GM21423 (cell line): ENCODE measurements at regions not wholly inside any gene's neighbourhood (a gene's known extent, or its start where the extent isn't known, plus 50 kb on each side); places are given as distances from the start of the nearest gene placed in this dataset.
"Not testable (repeated sequence)": the region's sequence is repeated elsewhere in the genome, so short reads cannot be mapped to it uniquely, and the experiment has no call there.

Source experiments
- ATAC-seq: cut with Tn5 transposase; IDR thresholded peaks from one replicate; pipeline ENCODE4 v1.9.1; 2021; ENCODE audit warnings: mild to moderate bottlenecking, moderate library complexity; ENCODE audit not compliant: unreplicated experiment

DNA sequence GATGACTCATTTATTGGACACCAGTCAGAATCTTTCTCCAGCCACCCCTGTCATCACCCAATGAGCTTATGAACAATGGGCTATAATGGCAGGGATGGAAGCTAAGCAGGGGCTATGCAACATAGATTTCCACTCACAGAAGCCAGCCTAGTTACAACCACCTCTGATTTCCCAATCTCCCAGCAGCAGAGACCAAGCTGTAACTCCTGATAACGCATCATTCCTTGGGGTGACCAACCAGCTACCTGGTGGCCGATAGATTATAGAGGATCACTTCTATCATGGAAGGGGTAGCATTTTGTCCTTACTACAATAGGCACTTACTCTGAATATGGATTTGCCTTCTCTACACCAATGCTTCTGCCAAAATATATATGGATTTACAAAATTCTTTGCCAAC lies 302.3 kb upstream of the ATXN7L3B start:
- ATAC-seq, result no peak

DNA sequence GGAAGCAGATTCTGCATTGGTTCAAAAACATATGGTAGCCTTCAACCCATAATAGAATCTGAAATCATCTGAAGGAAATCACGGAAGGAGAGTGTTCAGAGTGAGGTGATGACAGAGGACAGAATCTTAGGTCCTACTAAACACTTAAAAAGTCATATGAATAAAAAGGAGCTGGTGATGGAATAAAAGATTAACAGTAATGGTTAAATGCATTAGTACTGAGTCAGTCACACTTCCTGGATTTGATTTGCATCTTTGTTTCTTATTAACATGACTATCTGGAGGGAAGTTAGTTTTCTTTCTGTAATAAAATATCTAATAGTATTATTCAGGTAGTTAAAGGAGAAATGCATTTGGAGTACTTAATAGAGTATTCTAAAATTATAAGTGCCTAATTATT lies 296.3 kb upstream of the ATXN7L3B start:
- ATAC-seq, result no peak

DNA sequence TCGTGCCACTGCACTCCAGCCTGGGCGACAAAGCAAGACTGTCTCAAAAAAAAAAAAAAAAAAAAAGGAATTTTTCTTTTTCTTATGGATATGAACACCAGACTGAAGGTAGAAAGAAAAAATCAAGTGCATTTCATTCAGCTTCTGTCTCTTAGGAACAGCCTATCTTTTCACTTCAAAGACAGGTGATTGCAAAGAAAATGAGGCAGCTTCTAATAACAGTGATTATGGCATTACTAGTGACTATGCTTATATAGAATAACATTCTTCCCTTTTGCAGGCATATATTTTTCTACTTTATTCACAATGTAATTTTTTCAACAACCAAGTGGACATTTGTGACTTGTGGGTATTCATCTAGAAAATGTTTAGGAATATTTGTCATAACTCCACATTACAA lies 295.5 kb upstream of the ATXN7L3B start:
- ATAC-seq, result no peak

DNA sequence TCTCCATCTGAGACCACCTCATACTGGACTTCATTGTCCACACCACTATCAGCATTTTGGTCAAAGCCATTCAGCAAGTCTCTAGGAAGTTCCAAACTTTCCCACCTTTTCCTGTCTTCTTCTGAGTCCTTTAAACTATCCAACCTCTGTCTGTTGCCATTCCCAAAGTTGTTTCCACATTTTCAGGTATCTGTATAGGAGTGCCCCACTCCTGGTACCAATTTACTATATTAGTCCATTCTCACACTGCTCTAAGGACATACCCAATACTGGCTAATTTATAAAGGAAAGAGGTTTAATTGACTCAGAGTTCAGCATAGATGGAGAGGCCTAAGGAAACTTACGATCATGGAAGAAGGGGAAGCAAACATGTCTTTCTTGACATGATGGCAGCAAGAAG lies 292.2 kb upstream of the ATXN7L3B start:
- ATAC-seq, result no peak

DNA sequence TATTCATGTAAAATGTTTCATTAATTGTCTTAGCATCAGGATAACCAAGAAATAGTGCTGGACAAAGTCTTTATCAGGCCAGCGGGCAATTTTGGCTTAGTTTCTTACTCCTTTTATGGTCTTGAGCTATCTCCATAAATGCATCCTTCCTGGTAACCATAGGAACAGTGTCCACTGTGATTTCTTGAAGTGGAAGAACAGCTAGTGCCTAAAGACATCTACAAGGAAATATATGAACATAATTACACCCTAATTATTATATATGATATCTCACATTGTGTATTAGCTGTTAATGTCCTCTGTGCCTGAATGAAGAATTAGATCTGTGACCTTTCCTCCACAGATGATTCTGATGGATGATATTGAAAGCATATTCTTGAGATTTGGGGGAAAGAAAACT lies 286.7 kb upstream of the ATXN7L3B start:
- ATAC-seq, result no peak

DNA sequence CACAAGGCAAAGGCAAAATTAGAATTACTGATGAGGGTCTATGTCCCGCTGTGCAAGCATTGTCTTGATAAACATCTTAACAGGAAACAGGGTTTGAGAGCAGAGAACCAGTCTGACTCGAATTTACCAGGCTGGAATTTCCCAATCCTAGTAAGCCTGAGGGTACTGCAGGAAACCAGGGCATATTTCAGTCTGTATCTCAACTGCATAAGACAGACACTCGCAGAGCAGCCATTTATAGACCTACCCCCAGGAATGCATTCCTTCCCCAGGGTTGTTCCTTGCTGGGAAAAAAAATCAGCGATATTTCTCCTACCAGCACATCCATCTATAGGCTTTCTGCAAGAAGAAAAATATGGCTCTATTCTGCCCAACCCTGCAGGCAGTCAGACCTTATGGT lies 283.8 kb upstream of the ATXN7L3B start:
- ATAC-seq, result not testable (repeated sequence)

DNA sequence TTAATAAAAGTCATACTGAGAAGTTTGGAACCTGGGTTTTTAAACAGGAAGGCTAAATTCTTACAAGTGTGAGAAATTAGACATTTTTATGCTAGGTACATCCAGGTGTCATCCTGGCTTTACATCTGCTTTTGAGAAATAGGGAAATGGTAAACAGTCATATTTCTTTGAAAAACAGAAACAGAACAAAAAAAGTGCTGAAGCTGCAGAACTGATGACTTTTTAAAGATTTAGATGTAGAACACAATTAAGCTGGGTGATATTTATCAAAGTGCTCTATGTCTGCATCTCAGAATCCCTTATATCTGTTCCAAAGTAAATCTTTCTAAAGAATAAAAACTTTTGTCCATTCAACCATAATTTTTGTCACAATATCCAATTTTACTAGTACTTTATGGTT lies 282.9 kb upstream of the ATXN7L3B start:
- ATAC-seq, result no peak

DNA sequence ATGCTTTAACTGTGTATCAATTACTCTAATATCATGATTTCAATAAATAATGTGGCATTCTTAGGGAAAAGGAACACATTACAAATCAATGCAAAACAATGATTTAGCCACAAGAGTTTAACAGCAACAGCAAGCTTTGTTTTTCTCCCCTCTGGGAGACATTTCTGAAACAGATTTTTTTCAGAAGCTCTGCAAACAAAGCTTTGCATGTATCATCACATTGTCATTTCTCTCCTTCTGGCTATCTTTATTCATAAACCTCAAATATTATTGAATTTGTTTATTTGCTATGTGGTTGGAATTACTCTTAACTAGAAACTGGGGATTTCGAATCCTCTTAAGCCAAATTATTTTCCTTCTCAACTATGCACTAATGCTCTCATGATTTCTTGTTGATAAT lies 278.4 kb upstream of the ATXN7L3B start:
- no peak for ATAC-seq

DNA sequence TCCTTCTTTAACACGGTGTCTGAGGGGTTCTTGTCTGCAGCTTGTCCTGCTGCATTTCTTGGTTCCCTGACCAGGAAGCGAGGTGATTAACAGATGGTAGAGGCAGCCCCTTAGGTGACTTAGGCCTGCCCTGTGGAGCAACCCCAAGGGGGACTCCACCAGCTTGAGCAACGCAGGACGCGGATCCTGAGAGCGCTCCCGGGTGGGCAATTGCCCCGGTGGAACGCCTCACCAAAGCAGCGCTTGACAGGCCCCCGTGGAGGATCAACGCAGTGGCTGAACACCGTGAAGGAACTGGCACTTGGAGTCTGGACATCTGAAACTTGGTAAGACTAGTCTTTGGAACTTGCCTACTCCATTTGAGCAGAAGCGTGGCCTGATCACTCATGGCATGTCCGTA lies 272.9 kb upstream of the ATXN7L3B start:
- ATAC-seq, result no peak

DNA sequence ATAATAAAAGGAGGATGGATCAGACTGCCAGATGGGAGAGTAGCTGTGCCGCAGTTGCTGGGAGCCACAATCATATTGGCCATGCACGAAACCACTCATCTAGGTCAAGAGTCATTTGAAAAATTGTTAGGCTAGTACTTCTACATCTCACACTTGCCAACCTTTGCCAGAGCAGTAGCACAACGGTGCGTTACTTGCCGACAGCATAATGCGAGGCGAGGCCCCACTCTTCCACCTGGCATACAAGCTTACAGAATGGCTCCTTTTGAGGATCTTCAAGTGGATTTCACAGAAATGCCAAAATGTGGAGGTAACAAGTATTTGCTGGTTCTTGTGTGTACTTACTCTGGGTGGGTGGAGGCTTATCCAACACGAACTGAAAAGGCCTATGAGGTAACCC lies 268.3 kb upstream of the ATXN7L3B start:
- ATAC-seq, result not testable (repeated sequence)

DNA sequence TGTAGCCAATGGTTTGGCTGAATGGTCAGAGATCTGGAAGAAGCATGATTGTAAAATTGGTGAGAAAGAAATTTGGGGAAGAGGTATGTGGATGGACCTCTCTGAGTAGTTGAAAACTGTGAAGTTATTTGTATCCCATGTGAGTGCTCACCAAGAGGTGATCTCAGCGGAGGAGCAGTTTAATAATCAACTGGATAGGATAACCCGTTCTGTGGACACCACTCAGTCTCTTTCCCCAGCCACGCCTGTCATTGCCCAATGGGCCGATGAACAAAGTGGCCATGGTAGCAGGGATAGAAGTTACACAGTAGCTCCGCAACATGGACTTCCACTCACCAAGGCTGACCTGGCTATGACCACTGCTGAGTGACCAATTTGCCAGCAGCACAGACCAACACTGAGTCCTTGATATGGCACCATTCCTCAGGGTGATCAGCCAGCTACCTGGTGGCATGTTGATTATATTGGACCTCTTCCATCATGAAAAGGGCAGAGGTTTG lies 257.4 kb upstream of the ATXN7L3B start:
- ATAC-seq, result no peak

DNA sequence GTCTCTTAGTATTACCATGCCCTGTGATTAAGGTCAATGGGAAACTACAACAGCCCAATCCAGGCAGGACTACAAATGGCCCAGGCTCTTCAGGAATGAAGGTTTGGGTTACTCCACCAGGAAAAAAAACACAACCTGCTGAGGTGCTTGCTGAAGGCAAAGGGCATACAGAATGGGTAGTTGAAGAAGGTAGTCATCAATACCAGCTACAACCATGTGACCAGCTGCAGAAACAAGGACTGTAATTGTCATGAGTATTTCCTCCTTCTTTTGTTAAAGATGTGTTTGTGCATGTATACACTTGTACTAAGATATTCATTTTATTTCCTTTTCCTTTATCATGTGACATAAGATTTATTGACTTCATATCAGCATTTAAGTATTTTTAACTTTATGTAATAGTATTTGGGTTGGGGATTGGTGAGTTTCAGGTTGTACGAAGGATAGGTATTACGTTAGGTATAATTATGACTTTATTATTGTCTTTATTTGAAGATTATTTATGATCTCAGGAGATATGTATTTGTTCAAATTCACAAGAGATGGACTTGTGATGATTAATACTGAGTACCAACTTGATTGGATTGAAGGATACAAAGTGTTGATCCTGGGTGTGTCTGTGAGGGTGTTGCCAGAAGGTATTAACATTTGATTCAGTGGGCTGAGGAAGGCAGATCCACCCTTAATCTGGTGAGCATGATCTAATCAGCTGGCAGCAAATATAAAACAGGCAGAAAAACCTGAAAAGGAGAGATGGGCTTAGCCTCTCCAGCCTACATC lies 256.0 kb upstream of the ATXN7L3B start:
- not testable (repeated sequence) for ATAC-seq

DNA sequence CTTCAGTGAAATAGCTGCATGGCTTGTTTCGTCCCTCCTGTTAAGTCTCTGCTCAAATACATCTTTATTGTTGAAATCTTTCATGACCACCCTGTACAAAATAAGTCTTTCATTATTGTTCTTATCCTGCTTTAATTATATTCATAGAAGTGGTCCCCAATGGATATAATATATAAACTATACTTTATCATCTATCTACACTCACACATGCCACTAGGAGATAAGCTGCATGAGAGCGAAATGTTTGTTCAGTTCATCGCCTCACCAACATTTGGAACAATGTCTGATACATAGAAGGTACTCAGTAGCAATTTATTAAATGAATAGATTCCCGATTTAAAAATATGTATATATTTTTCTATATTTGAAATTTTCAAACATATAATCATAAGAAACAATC lies 254.0 kb upstream of the ATXN7L3B start:
- no peak for ATAC-seq

DNA sequence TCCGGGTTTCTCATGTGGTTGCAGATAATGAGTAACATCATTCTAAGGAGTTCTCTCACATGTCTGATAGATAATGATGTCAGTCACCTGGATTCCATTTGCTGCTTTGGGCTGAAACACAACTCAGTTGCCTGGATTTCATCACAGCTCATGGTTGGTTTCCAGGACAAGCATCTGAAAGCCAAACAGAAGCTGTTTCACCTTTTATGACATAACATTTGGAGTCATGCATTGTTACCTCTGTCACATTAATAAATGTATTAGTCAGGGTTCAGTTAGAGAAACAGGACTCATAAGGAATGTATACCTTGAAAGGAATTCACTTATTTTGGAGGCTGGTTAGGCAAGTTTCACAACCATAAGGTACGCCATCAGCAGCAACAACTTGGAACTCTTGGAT lies 251.9 kb upstream of the ATXN7L3B start:
- no peak for ATAC-seq

DNA sequence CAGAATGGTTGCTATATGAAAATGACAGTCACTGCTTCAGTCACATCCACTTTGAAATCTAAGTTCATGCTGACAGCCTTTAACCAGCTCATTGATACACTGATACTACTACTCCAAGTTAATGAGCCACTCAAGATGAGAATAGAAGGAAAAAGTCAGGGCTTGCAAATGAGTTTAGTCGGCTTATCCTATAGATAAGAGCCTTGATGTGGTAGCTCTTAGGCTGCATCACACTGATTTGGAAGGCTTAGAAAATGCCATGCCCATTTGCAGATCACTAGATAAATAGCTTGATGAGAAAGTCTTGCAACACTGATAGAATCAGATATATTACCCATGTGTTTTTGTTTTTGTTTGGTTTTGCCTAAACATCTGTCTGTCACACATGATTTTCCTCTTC lies 251.4 kb upstream of the ATXN7L3B start:
- ATAC-seq, result no peak

DNA sequence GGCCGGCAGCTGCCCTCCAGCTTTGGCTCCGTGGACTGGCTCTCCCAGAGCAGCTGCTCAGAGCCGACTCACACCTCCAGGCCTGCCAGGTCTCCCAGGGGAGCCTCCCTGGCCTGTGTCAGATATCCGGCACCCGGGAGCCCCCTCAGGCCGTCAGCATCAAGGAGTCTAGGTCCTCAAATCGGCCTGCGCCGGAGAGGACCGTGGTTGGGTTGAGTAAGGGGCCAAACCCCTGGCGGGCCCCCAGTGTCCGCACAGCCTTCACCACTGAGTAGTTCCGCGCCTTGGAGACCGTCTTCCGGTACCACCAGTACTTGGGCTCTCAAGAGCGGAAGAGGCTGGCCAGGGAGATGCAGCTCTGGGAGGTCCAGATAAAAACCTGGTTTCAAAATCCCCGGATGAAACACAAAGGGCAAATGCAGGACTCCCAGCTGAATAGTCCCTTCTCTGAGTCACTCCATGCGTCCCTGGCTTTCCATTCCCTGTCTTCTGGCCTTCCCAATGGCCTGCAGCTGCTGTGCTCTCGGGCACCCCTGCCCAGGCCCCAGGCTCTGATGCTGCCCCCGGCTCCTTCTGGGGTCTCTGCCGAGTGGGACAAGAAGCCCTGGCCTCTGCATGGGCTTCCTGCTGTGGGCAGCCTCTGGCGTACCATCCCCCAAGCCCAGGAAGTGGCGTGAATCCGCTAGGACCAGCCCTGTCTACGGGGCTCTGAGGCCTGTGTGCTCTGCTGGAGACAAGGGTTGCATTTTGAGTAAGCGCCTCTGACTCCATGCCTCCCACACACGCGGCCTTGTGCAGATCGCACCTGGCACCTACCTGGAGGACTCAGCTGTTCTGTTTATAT lies 245.1 kb upstream of the ATXN7L3B start:
- no peak for ATAC-seq

DNA sequence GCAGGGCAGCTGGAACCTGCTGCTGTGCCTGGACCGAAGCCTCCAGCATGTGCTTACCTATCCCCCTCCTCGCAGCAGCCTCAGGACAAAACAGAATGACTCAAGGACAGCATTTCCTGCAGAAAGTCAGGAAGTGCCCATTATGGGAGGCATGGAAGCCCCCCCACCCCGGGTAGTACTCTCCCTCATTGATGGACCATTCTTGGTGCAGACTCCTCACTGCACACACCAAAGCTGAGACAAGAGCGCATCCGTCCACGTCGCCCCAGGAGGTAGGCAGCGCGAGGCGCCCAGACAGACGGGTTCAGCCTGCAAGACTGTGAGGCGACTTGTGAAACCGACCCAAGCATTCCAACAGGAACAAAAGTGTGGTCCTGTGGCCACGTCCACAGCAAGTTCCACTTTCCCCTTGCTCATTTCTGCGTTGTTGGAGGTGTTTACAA lies 243.9 kb upstream of the ATXN7L3B start:
- no peak for ATAC-seq

DNA sequence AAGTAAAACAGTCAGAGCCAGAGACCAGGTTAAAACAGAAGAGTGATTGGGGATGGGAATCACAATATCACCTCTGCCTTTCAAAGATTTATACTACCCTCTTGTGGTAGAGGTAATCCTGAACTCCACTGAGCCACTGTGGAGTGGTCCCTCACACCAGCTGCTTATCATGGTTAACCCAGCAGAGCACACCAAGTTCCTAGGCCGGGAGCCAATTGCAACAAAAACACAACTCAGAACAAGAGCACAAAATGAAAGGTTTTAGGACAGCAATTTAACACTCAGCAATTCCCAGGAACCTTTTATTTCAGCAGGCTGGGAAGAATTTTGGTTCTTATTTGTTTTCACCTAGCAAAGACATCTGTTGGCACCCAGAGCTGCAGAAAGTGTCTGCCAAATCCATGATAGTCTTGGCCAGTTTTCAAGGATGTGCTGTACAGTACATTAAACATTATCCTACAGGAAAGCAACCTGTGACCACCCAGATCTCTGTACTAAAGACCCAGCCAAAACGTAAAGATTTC lies 220.5 kb upstream of the ATXN7L3B start:
- no peak for ATAC-seq

DNA sequence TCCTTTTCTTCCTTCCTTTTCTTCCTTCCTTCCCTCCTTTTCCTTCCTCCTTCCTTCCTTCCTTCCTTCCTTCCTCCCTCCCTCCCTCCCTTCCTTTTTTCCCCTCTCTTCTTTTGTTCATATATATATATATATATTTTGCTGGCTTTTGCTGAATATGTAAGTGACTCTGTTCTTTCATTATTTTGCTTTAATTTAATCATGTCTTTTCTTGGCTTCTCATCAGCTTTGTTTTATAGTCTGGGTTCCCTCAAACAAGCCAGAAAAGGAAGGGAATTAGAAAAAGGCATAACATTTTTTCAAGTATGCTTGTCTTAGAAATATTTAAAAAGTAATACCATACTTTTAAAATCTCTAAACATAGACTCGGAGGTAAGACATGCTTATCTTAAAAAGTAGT lies 219.9 kb upstream of the ATXN7L3B start:
- no peak for ATAC-seq

DNA sequence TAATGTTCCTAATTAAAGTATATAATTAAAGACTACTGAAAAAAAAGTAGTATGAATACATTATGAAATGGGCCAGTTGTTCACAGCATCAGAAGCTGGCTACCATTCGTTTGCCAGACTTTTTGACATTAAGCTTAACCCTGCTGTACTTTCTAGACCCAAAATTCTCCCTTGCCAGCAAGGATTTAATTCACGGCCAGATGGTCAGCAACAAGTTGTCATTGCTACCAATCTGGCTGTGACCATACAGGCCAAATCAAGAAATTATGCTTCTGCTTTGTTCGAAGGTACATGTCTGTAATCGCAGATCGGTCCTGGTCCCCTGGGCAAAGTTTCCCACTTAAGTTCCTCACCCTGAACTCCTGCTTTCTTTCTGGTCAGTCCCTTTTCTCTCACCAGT lies 217.7 kb upstream of the ATXN7L3B start:
- no peak for ATAC-seq

DNA sequence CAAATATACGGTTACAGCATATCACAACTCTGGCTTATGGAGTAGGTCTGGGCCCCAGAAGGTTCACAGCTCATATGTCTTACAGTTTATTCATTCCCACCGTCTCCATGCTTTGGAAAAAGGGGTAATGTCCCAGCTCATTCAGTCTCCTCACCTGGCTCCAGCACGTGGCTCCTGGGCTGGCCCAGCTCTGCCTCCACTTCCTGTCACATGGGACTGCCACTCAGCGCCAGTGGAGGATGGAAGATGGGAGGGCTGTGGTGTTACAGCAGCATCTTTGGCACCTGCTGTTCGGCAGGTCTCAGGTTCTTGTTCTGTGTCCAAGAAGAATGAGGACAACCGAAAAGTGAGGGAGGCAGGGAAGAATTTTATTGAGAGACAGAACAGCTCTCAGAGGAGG lies 216.3 kb upstream of the ATXN7L3B start:
- ATAC-seq, result no peak

DNA sequence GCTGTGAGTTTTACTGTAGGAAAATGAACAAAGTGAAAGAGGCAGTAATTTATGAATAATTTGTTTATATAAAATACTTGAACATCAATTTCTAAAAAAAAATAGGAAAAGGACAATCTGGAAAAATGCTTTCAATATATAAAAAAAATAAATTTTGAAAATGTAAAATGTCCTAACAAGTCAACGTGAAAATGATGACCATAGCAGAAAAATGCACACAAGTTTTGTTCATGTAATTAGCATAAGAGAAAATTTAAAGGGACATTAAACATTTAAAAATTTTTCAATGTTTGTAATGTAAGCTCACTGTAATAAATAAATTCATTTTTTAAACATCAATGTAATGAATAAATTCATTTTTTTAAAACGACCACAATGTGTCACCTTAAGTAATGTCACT lies 214.8 kb upstream of the ATXN7L3B start:
- ATAC-seq, result no peak
